T-helper 17 cell (primary cell): ENCODE measurements at regions not wholly inside any gene's neighbourhood (a gene's known extent, or its start where the extent isn't known, plus 50 kb on each side); places are given as distances from the start of the nearest gene placed in this dataset.

Experiments used
- ATAC-seq: fragments of 150-1000 bp; cut with Tn5 transposase; 2 replicates; pipeline ENCODE4 v1.10.0; 2021; ENCODE audit warnings: mild to moderate bottlenecking, moderate library complexity
- DNase-seq, 3 donors: peaks; one replicate each; pipeline versions ENCODE4 v3.0.0 to v3.0.0-alpha.2; 2020 to 2021
- H3K9me3 ChIP-seq: one replicate; pipeline ENCODE4 v1.7.0; 2013; ENCODE audit warnings: low read length, mild to moderate bottlenecking; ENCODE audit not compliant: control insufficient read depth, poor library complexity, severe bottlenecking
- H3K27ac Mint-ChIP-seq: one replicate; pipeline ENCODE4 v1.8.0; 2022; ENCODE audit warnings: mild to moderate bottlenecking, moderate library complexity, mixed read lengths
- H3K27me3 Mint-ChIP-seq: one replicate; pipeline ENCODE4 v1.8.0; 2022; ENCODE audit warnings: mixed read lengths
- H3K36me3 Mint-ChIP-seq: one replicate; pipeline ENCODE4 v1.8.0; 2022; ENCODE audit warnings: low read depth, mixed read lengths
- H3K4me1 Mint-ChIP-seq: one replicate; pipeline ENCODE4 v1.8.0; 2022; ENCODE audit warnings: mild to moderate bottlenecking, mixed read lengths
- H3K4me3 Mint-ChIP-seq: one replicate; pipeline ENCODE4 v1.8.0; 2022; ENCODE audit warnings: mild to moderate bottlenecking, moderate library complexity, mixed read lengths

DNA sequence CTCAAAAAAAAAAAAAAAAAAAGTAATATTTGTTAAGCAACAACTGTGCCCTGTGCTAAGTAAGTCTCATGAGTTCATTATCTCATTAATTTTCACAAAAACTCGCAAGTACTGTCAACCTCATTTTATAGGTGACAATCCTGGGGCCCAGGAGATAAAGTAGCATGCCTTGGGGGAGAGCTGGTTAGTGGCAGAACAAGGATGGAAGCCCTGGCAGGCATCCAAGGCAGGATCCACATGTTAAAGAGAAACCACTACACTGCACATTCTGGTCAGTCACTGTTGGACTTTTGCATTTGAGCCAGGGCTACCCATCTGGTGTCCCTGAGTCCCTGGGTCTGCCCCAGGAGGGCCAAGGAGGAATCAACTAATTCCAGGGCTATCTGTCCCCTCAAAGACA, 54.6 kb downstream of the ZFP36L2 start:
- Mint-ChIP-seq H3K4me1 (peaks cover 65% of the 10 kb centered on the region), H3K27ac (peak overlapping the region; percentile 100), H3K36me3 (peaks cover 3% of the 10 kb centered on the region), H3K4me3 (no peak overlapping the region), H3K27me3 (no peaks in the 10 kb centered on the region)
- ATAC-seq: no peak
- H3K9me3 ChIP-seq: no peaks in the 10 kb centered on the region
- DNase-seq: no peak

DNA sequence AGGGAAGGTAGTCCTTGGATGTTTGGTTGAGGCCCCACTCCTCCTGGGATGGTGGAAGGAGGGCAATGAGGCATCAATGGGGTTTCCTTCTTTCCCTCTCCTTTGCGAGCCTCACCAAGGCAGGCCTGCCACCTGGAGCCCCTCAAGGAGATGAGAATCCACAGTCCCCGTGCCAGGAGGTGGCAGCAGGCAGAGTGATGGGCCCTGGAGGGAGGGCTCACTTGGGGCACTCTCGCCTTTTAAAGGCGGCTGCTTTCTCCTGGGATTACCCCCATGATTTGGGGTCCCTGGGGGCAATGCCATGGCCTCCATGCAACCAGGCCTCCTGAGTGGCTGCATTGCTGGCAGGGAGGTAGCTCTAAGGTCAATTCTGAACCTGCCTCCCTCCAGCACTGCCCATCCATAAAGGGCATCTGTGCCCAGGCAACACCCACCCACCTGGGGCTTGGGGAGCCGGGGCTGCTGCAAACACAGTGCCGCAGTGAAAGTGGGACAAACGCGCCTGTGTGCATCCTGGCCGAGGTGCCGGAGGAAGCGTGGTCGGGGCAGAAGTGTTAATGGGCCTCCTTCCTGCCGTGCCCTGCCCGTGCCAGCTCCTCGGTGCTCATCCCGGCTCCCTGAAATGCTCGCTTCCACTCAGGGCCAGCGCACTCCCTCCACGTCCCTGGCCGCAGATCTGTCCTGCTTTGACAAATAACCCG, 55.9 kb downstream of the ZFP36L2 start:
- ATAC-seq (no peak), DNase-seq (no peak)
- H3K4me1 Mint-ChIP-seq: peaks cover 57% of the 10 kb centered on the region
- peak overlapping the region; percentile 91 for H3K4me3 Mint-ChIP-seq
- peaks cover 3% of the 10 kb centered on the region for H3K36me3 Mint-ChIP-seq
- H3K9me3 ChIP-seq: no peaks in the 10 kb centered on the region
- H3K27me3 Mint-ChIP-seq: no peaks in the 10 kb centered on the region
- peak overlapping the region; percentile 100 for H3K27ac Mint-ChIP-seq

DNA sequence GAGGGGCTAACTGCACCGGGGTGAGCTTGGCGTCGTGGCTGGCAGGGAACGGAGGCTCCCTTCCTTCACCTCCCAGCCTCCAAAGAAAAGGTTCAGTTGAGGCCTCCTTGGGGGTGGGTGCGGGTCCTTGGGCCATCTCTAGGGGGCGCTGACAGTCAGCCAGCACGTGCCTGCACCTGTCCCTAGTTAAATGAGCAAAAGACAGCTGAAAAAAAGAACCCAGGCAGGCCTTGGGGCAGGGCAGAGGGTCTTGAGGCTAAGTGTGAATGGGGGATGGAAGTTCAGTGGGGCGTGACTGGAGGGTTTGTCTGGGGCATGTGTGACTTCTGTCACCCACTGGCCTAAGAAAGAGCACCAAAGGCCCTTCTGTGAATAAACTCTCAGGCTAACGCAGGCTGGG, 56.4 kb downstream of the ZFP36L2 start:
- peaks cover 3% of the 10 kb centered on the region for H3K36me3 Mint-ChIP-seq
- H3K4me1 Mint-ChIP-seq: peaks cover 56% of the 10 kb centered on the region
- no peaks in the 10 kb centered on the region for H3K9me3 ChIP-seq
- H3K4me3 Mint-ChIP-seq: peak overlapping the region; percentile 91
- H3K27ac Mint-ChIP-seq: peak overlapping the region; percentile 100
- DNase-seq: peak; percentile 36 to 59 (median 41)
- no peaks in the 10 kb centered on the region for H3K27me3 Mint-ChIP-seq
- ATAC-seq: peak; percentile 18

DNA sequence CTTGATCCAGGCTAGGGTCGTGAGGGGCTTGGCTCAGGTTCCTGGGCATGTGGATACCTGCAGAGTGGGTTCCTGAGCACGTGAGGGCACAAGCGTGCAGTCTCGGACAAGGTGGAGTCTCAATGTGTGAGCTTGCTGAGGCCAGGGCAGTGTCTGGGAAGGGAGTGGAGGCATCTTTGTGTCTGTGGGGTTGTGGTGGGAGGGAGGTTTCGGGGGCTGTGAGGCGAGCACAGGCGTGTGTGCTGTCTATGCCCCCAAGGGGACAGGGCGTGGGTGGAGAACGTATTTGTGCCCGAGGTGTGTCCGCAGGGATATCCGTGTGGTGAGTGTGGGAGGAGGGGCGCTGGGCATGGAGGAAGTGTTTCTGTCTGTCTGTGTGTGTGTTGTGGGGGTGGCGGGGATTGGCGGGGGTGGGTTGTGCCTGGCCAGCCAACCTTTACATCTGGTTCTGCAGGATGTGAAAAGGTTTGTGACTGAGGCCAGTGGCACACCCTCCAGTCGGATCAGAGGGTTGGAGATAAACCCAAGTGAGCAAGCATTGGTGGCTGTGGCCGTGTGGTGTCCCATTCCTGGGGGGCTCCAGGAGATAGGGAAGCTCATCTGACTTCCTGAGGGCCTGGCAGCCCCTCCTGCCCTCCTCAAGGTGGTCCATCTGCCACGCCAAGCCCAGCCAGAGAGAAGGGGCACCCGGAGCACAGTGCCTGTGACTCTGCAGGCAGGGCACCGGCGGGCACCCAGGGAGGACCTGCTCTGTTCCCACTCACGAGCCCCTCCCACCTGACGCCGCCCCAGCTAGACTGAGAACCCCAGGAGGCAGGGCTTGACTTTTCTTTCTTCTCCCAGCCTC, 57.1 kb downstream of the ZFP36L2 start:
- H3K27ac Mint-ChIP-seq: peak overlapping the region; percentile 100
- peak; percentile 6 for ATAC-seq
- peaks cover 3% of the 10 kb centered on the region for H3K36me3 Mint-ChIP-seq
- DNase-seq: no peak
- H3K4me3 Mint-ChIP-seq: peak overlapping the region; percentile 91
- H3K9me3 ChIP-seq: no peaks in the 10 kb centered on the region
- no peaks in the 10 kb centered on the region for H3K27me3 Mint-ChIP-seq
- H3K4me1 Mint-ChIP-seq: peaks cover 52% of the 10 kb centered on the region

DNA sequence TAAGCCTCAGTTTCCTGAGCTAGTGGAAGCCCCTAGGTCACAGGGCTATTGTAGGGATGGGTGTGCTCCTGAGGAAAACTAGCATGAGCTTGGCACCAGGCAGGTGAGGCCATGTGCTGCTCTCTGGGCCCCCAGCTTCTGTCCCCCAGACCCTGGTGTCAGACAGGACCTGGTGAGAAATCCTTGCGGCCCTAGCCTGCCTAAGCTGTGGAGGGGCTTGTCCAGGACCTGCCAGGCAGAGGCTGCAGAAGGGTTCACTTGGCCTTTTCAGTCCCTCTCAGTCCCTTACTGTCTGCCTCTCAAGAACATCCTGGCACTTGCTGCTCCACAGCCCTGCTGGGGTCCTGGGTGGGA, 58.4 kb downstream of the ZFP36L2 start:
- no peak for DNase-seq
- Mint-ChIP-seq H3K36me3 (peaks cover 3% of the 10 kb centered on the region), H3K4me3 (peak overlapping the region; percentile 91), H3K27me3 (no peaks in the 10 kb centered on the region), H3K4me1 (peaks cover 47% of the 10 kb centered on the region), H3K27ac (peak overlapping the region; percentile 100)
- no peak for ATAC-seq
- H3K9me3 ChIP-seq: no peaks in the 10 kb centered on the region

DNA sequence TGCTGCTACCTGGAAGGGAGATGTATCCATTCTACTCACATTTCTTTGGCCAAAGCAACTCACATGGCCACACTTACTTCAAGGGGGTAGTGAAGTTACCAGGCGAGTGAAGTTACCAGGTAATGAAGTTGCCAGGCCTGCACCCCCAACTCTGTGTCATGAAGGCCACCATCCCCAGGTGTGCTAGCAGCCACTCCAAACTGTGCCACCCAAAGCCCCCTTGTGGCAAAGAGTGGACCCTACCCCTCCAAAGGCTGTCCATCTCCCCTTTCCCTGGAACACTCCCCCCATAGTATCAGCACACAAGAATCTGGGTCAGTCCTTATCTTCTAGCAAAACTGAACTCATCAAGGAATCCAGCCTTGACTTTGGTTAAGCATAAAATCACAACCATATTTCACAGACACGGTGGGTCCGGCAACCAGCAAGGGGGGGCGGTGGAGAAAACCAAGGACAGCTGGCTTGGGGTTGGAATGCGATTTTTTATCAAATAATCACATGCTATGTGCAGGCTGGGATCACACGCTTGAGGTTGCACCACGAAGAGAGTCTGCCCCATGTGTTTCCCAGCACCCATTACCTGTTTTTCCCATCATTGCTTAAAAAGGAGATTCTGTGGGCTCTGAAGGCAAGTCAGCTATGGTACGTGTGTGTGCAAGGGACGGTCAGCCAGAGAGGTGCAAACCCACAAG, 60.9 kb downstream of the ZFP36L2 start:
- Mint-ChIP-seq H3K4me1 (peaks cover 49% of the 10 kb centered on the region), H3K4me3 (no peak overlapping the region), H3K27ac (peak overlapping the region; percentile 100), H3K27me3 (no peaks in the 10 kb centered on the region), H3K36me3 (peaks cover 3% of the 10 kb centered on the region)
- no peak for ATAC-seq
- H3K9me3 ChIP-seq: no peaks in the 10 kb centered on the region
- no peak for DNase-seq

DNA sequence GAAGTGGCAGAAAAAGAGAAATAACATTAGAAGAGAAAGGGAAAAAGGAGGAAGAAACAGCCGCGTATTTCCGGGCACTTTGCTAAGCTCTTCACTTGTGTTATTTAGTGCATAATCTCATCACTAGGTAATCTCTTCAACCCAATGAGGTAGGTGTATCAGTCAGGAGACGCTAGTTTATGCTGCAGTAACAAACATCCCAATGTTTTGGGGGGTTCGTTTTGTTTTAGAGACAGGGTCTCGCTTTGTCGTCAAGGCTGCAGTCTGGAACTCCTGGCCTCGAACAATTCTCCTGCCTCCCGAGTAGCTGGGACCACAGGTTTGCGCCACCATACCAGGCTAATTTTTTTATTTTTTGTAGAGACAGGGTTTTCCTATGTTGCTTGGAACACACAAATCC, 61.7 kb downstream of the ZFP36L2 start:
- Mint-ChIP-seq H3K4me1 (peaks cover 49% of the 10 kb centered on the region), H3K27ac (peak overlapping the region; percentile 100), H3K4me3 (no peak overlapping the region)

DNA sequence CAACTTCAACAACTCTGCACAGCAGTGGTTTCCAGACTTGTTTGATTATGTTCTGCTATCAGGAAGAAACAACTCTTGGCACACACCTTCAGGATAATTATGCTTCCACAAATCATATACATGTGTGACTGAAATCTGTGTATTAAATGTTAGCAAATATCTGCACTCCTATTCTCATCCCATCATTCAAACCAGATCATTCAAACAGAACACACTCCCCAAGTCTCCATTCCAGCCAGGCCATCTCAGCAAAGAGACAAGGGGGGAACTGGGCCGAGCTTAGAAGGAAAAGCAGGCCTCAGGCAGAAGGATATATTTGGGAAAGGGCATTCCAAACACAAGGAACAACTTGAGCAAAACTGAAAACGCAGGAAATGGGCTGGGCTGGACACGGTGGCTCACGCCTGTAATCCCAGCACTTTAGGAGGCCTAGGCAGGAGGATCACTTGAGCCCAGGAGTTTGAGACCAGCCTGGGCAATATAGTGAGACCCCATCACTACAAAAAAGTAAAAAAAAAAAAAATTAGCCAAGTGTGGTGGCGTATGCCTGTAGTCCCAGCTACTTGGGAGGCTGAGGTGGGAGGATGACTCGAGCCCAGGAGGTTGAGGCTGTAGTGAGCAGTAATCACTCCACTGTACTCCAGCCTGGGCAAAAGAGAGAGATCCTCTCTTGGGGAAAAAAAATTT, 62.7 kb downstream of the ZFP36L2 start:
- ATAC-seq (no peak), DNase-seq (no peak)
- peaks cover 48% of the 10 kb centered on the region for H3K4me1 Mint-ChIP-seq
- H3K27ac Mint-ChIP-seq: peak overlapping the region; percentile 99
- H3K27me3 Mint-ChIP-seq: no peaks in the 10 kb centered on the region
- H3K36me3 Mint-ChIP-seq: peaks cover under 1% of the 10 kb centered on the region
- H3K4me3 Mint-ChIP-seq: peak overlapping the region; percentile 36
- H3K9me3 ChIP-seq: no peaks in the 10 kb centered on the region

More for the DNA sequence above, 61.7 kb downstream of the ZFP36L2 start:
- H3K27me3 Mint-ChIP-seq: no peaks in the 10 kb centered on the region
- DNase-seq (no peak), ATAC-seq (no peak)
- no peaks in the 10 kb centered on the region for H3K9me3 ChIP-seq
- peaks cover 3% of the 10 kb centered on the region for H3K36me3 Mint-ChIP-seq

DNA sequence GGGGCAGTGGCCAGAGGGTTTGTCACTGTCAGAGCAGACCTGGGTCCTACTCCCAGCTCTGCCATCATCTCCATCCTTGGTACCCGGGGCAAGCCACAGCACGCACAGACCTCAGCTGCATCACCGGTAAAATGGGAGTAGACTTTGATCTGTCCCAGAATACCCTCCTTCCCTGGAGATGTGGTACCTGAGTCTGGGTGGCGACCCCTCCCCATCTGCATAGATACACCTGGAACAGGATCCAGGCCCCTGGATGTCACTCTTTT, 64.0 kb downstream of the ZFP36L2 start:
- Mint-ChIP-seq H3K4me1 (peaks cover 43% of the 10 kb centered on the region), H3K36me3 (no peaks in the 10 kb centered on the region), H3K4me3 (peak overlapping the region; percentile 5), H3K27me3 (no peaks in the 10 kb centered on the region), H3K27ac (peak overlapping the region; percentile 99)
- ATAC-seq (no peak), DNase-seq (no peak)
- no peaks in the 10 kb centered on the region for H3K9me3 ChIP-seq

DNA sequence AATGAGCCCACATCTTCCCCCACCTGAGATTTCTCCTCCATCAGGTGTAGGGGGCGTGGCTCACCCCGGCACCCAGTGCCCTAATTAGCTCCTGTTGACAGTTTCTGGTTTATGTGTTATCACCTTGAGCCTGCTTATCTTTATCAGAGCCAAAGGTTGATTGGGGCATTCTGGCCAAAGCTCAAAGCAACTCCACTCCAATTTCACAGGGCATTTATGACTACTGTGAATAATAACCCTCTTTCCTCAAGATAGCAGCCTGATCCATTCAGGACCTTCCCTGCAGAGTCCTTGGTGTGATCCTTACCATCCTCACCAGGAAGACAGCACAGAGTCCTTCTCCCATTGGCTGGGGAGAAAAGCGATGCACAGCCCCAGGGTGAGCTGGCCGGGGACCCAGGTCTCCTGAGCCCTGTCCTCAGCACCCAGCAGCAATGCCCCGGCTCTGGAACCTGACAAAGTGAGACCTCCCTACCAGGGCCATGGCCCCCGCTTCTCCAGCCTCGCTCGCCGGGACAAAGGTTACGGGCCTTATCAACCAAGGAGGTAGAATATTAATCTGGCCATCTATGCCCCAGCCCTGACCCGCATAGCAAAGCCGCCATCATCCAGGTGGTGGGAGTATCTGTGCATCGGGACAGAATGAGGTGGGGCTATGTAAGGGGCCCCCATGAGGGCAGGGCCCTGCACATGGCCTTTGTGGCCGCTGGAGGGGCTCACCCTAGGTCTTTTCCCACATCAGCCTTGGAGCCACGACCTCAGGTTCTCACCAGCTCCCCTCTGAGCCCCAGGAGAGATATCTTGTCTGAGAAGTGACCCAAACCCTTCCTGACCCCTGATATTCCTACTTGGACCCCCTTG, 64.5 kb downstream of the ZFP36L2 start:
- no peaks in the 10 kb centered on the region for H3K27me3 Mint-ChIP-seq
- peak overlapping the region; percentile 99 for H3K27ac Mint-ChIP-seq
- peaks cover 43% of the 10 kb centered on the region for H3K4me1 Mint-ChIP-seq
- H3K36me3 Mint-ChIP-seq: no peaks in the 10 kb centered on the region
- no peaks in the 10 kb centered on the region for H3K9me3 ChIP-seq
- ATAC-seq: no peak
- H3K4me3 Mint-ChIP-seq: peak overlapping the region; percentile 57
- no peak for DNase-seq

DNA sequence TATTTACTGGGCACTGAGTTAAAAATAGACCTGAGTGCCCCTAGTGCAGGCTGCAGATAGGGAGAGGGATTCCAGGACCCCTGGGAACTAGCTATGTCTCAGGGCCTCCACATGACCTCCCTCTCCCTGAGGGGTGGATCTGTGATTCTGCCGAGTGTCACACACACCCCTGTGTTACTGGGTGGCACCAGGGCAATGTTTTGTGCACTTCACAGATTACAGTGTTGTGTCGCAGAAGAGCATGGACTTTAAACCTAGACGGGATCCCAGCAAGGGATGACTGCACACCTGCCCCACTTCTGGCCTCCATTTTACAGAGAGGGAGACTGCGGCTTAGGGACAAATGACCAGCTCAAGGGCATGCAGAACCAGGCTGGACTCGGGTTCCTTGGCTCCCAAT, 65.6 kb downstream of the ZFP36L2 start:
- H3K4me1 Mint-ChIP-seq: peaks cover 46% of the 10 kb centered on the region
- DNase-seq (no peak), ATAC-seq (no peak)
- no peaks in the 10 kb centered on the region for H3K36me3 Mint-ChIP-seq
- H3K27ac Mint-ChIP-seq: peak overlapping the region; percentile 99
- no peak overlapping the region for H3K4me3 Mint-ChIP-seq
- H3K9me3 ChIP-seq: no peaks in the 10 kb centered on the region
- no peaks in the 10 kb centered on the region for H3K27me3 Mint-ChIP-seq

DNA sequence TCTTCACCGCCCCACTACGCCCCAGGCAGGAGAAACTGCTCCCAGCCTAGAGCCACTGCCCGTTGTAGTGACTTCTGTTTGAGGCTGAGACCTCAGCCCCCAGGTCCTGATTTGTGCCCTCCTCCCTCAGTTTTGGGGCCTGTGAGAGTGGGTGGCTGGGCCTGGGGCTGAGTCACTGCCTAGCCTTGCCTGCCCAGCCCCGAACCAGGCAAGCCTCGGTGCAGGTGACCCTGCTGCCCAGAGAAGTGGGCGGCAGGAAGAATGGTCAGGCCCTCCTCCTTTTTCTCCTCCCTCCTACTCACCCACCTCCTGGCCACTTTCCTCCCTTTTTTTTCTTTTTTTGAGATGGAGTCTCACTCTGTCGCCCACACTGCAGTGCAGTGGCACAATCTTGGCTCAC, 66.6 kb downstream of the ZFP36L2 start:
- Mint-ChIP-seq H3K4me1 (peaks cover 45% of the 10 kb centered on the region), H3K36me3 (no peaks in the 10 kb centered on the region), H3K27me3 (no peaks in the 10 kb centered on the region), H3K27ac (peak overlapping the region; percentile 99), H3K4me3 (peak overlapping the region; percentile 92)
- ATAC-seq (no peak), DNase-seq (no peak)
- no peaks in the 10 kb centered on the region for H3K9me3 ChIP-seq
